RWPE2 (cell line): ENCODE measurements at regions not wholly inside any gene's neighbourhood (a gene's known extent, or its start where the extent isn't known, plus 50 kb on each side); places are given as distances from the start of the nearest gene placed in this dataset.

Experiments
- ATAC-seq: fragments of 200-7000 bp; cut with Tn5 transposase; 3 replicates; pipeline ENCODE4 v1.9.1; 2021; ENCODE audit warnings: low read depth
- DNase-seq: peaks from one replicate; pipeline ENCODE4 v3.0.0-alpha.2; 2020; ENCODE audit warnings: low spot score
- H3K27ac ChIP-seq: fragments of 450-650 bp; 2 replicates; pipeline ENCODE4 v1.5.1; 2017; ENCODE audit warnings: mild to moderate bottlenecking; ENCODE audit not compliant: poor library complexity, severe bottlenecking
- H3K27me3 ChIP-seq: fragments of 250-450 bp; sonication (Bioruptor Pico); 2 replicates; pipeline ENCODE4 v1.5.1; 2021; ENCODE audit warnings: mild to moderate bottlenecking, moderate library complexity; ENCODE audit not compliant: insufficient read depth, poor library complexity, severe bottlenecking
- H3K36me3 ChIP-seq: fragments of 250-450 bp; sonication (Bioruptor Pico); 2 replicates; pipeline ENCODE4 v1.5.1; 2020; ENCODE audit warnings: low read depth, mild to moderate bottlenecking, moderate library complexity
- H3K4me1 ChIP-seq: fragments of 250-450 bp; sonication (Bioruptor Pico); 2 replicates; pipeline ENCODE4 v1.5.1; 2021; ENCODE audit warnings: mild to moderate bottlenecking, moderate library complexity; ENCODE audit not compliant: insufficient read depth, poor library complexity, severe bottlenecking
- H3K4me3 ChIP-seq: fragments of 250-450 bp; sonication (Bioruptor Pico); 2 replicates; pipeline ENCODE4 v1.5.1; 2021; ENCODE audit warnings: mild to moderate bottlenecking, moderate library complexity; ENCODE audit not compliant: severe bottlenecking
- H3K9me3 ChIP-seq: fragments of 250-450 bp; sonication (Bioruptor Pico); 2 replicates; pipeline ENCODE4 v1.5.1; 2021; ENCODE audit warnings: mild to moderate bottlenecking, moderate library complexity; ENCODE audit not compliant: severe bottlenecking
- CTCF ChIP-seq: fragments of 450-650 bp; IDR thresholded peaks from one replicate; pipeline ENCODE4 v1.5.1; 2017; ENCODE audit warnings: mild to moderate bottlenecking, moderate library complexity; ENCODE audit not compliant: poor library complexity, severe bottlenecking

- Histone ChIP-seq H3K27ac (peak overlapping the region; percentile 37), H3K4me1 (peaks cover 29% of the 10 kb centered on the region), H3K27me3 (no peaks in the 10 kb centered on the region), H3K36me3 (no peaks in the 10 kb centered on the region), H3K4me3 (no peak overlapping the region), H3K9me3 (no peaks in the 10 kb centered on the region)
- DNase-seq (no peak), ATAC-seq (peak; percentile 58; the same call in 2 of the 3 replicates)
- no peak for TF ChIP-seq CTCF
Measured at GRCh38 chr12:86730233-86730632, 474.0 kb upstream of the MGAT4C start.

GRCh38 chr12:86729739-86730138, 473.5 kb upstream of the MGAT4C start:
- DNase-seq: no peak
- Histone ChIP-seq H3K4me1 (peaks cover 29% of the 10 kb centered on the region), H3K27ac (peak overlapping the region; percentile 37), H3K27me3 (no peaks in the 10 kb centered on the region), H3K4me3 (no peak overlapping the region), H3K36me3 (no peaks in the 10 kb centered on the region), H3K9me3 (no peaks in the 10 kb centered on the region)
- ATAC-seq: no peak
- TF ChIP-seq CTCF: peak; percentile 12

GRCh38 chr12:86727160-86727559, 471.0 kb upstream of the MGAT4C start:
- no peak for DNase-seq
- TF ChIP-seq CTCF: no peak
- H3K36me3 ChIP-seq: no peaks in the 10 kb centered on the region
- no peaks in the 10 kb centered on the region for H3K9me3 ChIP-seq
- H3K27me3 ChIP-seq: no peaks in the 10 kb centered on the region
- H3K27ac ChIP-seq: no peak overlapping the region
- peak; percentile 91 for ATAC-seq
- no peak overlapping the region for H3K4me3 ChIP-seq
- peaks cover 32% of the 10 kb centered on the region for H3K4me1 ChIP-seq

GRCh38 chr12:86724716-86725115, 468.5 kb upstream of the MGAT4C start:
- H3K4me1 ChIP-seq: peaks cover 21% of the 10 kb centered on the region
- no peak for TF ChIP-seq CTCF
- no peaks in the 10 kb centered on the region for H3K9me3 ChIP-seq
- H3K36me3 ChIP-seq: no peaks in the 10 kb centered on the region
- H3K27ac ChIP-seq: peak overlapping the region; percentile 26
- no peak overlapping the region for H3K4me3 ChIP-seq
- ATAC-seq (peak; percentile 58; the same call in 2 of the 3 replicates), DNase-seq (no peak)
- no peaks in the 10 kb centered on the region for H3K27me3 ChIP-seq

GRCh38 chr12:86723326-86723725, 467.1 kb upstream of the MGAT4C start:
- DNase-seq (no peak), ATAC-seq (no peak)
- no peaks in the 10 kb centered on the region for H3K36me3 ChIP-seq
- H3K4me3 ChIP-seq: no peak overlapping the region
- H3K9me3 ChIP-seq: no peaks in the 10 kb centered on the region
- no peaks in the 10 kb centered on the region for H3K27me3 ChIP-seq
- peak; percentile 11 for TF ChIP-seq CTCF
- H3K27ac ChIP-seq: no peak overlapping the region
- peaks cover 16% of the 10 kb centered on the region for H3K4me1 ChIP-seq
